ENCODE measurements at regions not wholly inside any gene's neighbourhood (a gene's known extent, or its start where the extent isn't known, plus 50 kb on each side); places are given as distances from the start of the nearest gene placed in this dataset.

GRCh38 chr12:114263056-114263805 lies 142.7 kb downstream of the TBX5 start:
- H3K36me3 ChIP-seq (ENCODE audit: control insufficient read depth, insufficient read depth, low read length) = no peaks in the 10 kb centered on the region
- intact Hi-C loops (cut with micrococcal nuclease) = no loop called here
- ATAC-seq = no peak
- no peak overlapping the region for H3K27ac ChIP-seq (ENCODE audit: low read length)
- no peak for TF ChIP-seq CTCF (IDR thresholded peaks at IDR 0.05)
- H3K27ac Mint-ChIP-seq = no peak overlapping the region
- no peaks in the 10 kb centered on the region for H3K4me1 Mint-ChIP-seq
- no peaks in the 10 kb centered on the region for H3K36me3 Mint-ChIP-seq
- H3K4me3 ChIP-seq (ENCODE audit: low read length) = no peak overlapping the region
- H3K4me3 Mint-ChIP-seq = no peak overlapping the region
- DNase-seq = no peak
- H3K27me3 Mint-ChIP-seq (ENCODE audit: low read depth in 2 of 2) = no peaks in the 10 kb centered on the region
- H3K27me3 ChIP-seq (ENCODE audit: control insufficient read depth, insufficient read depth, low read length) = no peaks in the 10 kb centered on the region
- no peaks in the 10 kb centered on the region for H3K4me1 ChIP-seq (ENCODE audit: control insufficient read depth, insufficient read depth, low read length)
- H3K9me3 Mint-ChIP-seq = peaks cover 0 to 2% of the 10 kb centered on the region in 2 donors
- 44% methylated on average over 1 of the region's 2 CpGs for WGBS (ENCODE audit: insufficient coverage)
- no peaks in the 10 kb centered on the region for H3K9me3 ChIP-seq (ENCODE audit: control insufficient read depth, insufficient read depth, low read length)

- no peak overlapping the region for H3K4me3 Mint-ChIP-seq
- H3K27me3 ChIP-seq (ENCODE audit: control insufficient read depth, insufficient read depth, low read length) = no peaks in the 10 kb centered on the region
- H3K9me3 Mint-ChIP-seq = peaks cover 2 to 3% of the 10 kb centered on the region in 2 donors
- no peaks in the 10 kb centered on the region for H3K36me3 ChIP-seq (ENCODE audit: control insufficient read depth, insufficient read depth, low read length)
- H3K27ac ChIP-seq (ENCODE audit: low read length) = no peak overlapping the region
- no peak overlapping the region for H3K27ac Mint-ChIP-seq
- H3K9me3 ChIP-seq (ENCODE audit: control insufficient read depth, insufficient read depth, low read length) = peaks cover 2% of the 10 kb centered on the region
- intact Hi-C loops (cut with micrococcal nuclease) = no loop called here
- peaks cover 0 to 6% of the 10 kb centered on the region in 2 donors for H3K27me3 Mint-ChIP-seq (ENCODE audit: low read depth in 2 of 2)
- ATAC-seq (no peak), DNase-seq (no peak)
- 81% methylated on average over 4 of the region's 4 CpGs for WGBS (ENCODE audit: insufficient coverage)
- no peak for TF ChIP-seq CTCF (IDR thresholded peaks at IDR 0.05)
- no peaks in the 10 kb centered on the region for H3K4me1 ChIP-seq (ENCODE audit: control insufficient read depth, insufficient read depth, low read length)
- no peaks in the 10 kb centered on the region for H3K36me3 Mint-ChIP-seq
- no peak overlapping the region for H3K4me3 ChIP-seq (ENCODE audit: low read length)
- H3K4me1 Mint-ChIP-seq = no peaks in the 10 kb centered on the region
Observed at GRCh38 chr12:114257687-114258086, 148.3 kb downstream of the TBX5 start.

GRCh38 chr12:114254998-114255397 lies 150.9 kb downstream of the TBX5 start:
- ATAC-seq = no peak

More at GRCh38 chr12:114254998-114255397, 150.9 kb downstream of the TBX5 start:
- Mint-ChIP-seq H3K36me3 (no peaks in the 10 kb centered on the region), H3K27me3 (ENCODE audit: low read depth in 2 of 2) (peaks cover 0 to 6% of the 10 kb centered on the region in 2 donors), H3K4me3 (no peak overlapping the region), H3K9me3 (peaks cover 2 to 8% of the 10 kb centered on the region in 2 donors), H3K4me1 (no peaks in the 10 kb centered on the region), H3K27ac (no peak overlapping the region)
- no peak for TF ChIP-seq CTCF (IDR thresholded peaks at IDR 0.05)
- Histone ChIP-seq H3K36me3 (ENCODE audit: control insufficient read depth, insufficient read depth, low read length) (no peaks in the 10 kb centered on the region), H3K4me1 (ENCODE audit: control insufficient read depth, insufficient read depth, low read length) (no peaks in the 10 kb centered on the region), H3K4me3 (ENCODE audit: low read length) (no peak overlapping the region), H3K27ac (ENCODE audit: low read length) (no peak overlapping the region), H3K27me3 (ENCODE audit: control insufficient read depth, insufficient read depth, low read length) (no peaks in the 10 kb centered on the region), H3K9me3 (ENCODE audit: control insufficient read depth, insufficient read depth, low read length) (peaks cover 2% of the 10 kb centered on the region)
- no peak for DNase-seq
- intact Hi-C loops (cut with micrococcal nuclease) = no loop called here
